Spleen (tissue), 7 donors: ENCODE measurements at regions not wholly inside any gene's neighbourhood (a gene's known extent, or its start where the extent isn't known, plus 50 kb on each side); places are given as distances from the start of the nearest gene placed in this dataset.

ENCODE experiments used
- POLR2A ChIP-seq, 3 donors: fragments of 450-650 bp; IDR thresholded peaks; one replicate each; pipeline ENCODE4 v1.5.1; 2017; ENCODE audit warnings: antibody characterized with exemption in 3 of 3, mild to moderate bottlenecking in 1 of 3
- TF ChIP-seq, protein P1 (sequence below), 11 experiments: fragments of 200-600 bp in 7 of 11; fragments of 450-650 bp in 4 of 11; sonication (generic) in 4 of 11; IDR thresholded peaks in 8 of 11; conservative IDR thresholded peaks in 3 of 11; 1 replicate in 7 of 11; 2 replicates in 4 of 11; pipeline versions ENCODE4 v1.4.0 to v1.8.0; 2016 to 2021; ENCODE audit warnings: antibody characterized with exemption in 11 of 11, inconsistent platforms in 4 of 11, mild to moderate bottlenecking in 1 of 11
- donor health status: DM: no; HTN: no; CAD: no; lungs with moderate emphysema.
- donor health status: DM: no; HTN: no; CAD: no.
- donor health status: DM: no; HTN: no; CAD: no.

DNA sequence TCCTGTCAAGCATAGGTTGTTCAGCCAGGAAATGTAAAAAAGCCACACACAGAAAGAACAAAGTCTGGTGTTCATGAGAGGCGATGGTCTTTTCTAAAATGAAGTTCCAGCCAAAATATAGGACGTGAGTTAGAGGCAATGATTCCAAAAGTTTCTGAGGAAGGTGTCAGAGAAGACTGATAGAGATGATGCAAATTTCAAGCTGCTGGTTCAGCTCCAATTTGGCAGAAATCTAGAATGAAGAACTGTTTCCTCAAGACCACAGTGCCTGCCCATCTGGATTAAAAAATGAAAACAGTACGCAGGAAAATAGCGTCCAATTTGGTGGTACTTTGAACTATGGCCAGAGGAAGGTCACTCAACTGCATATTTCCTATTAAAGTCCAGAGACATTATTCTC lies 672.9 kb downstream of the SQOR start:
- no peak for TF ChIP-seq POLR2A (IDR thresholded peaks at IDR 0.05)
- TF ChIP-seq, protein P1, sequence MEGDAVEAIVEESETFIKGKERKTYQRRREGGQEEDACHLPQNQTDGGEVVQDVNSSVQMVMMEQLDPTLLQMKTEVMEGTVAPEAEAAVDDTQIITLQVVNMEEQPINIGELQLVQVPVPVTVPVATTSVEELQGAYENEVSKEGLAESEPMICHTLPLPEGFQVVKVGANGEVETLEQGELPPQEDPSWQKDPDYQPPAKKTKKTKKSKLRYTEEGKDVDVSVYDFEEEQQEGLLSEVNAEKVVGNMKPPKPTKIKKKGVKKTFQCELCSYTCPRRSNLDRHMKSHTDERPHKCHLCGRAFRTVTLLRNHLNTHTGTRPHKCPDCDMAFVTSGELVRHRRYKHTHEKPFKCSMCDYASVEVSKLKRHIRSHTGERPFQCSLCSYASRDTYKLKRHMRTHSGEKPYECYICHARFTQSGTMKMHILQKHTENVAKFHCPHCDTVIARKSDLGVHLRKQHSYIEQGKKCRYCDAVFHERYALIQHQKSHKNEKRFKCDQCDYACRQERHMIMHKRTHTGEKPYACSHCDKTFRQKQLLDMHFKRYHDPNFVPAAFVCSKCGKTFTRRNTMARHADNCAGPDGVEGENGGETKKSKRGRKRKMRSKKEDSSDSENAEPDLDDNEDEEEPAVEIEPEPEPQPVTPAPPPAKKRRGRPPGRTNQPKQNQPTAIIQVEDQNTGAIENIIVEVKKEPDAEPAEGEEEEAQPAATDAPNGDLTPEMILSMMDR (IDR thresholded peaks at IDR 0.05 in 8 of 11, conservative IDR thresholded peaks at IDR 0.05 in 3 of 11) = no peak
